ENCODE measurements at regions not wholly inside any gene's neighbourhood (a gene's known extent, or its start where the extent isn't known, plus 50 kb on each side); places are given as distances from the start of the nearest gene placed in this dataset.

- no peaks in the 10 kb centered on the region for H3K4me1 ChIP-seq (ENCODE audit: control insufficient read depth, insufficient read depth, low read length)
- no peak overlapping the region for H3K9ac ChIP-seq (ENCODE audit: low read length)
- 0 out of 2 replicates have a peak, but pooled peaks cover 3% of the 10 kb centered on the region for H3K9me3 ChIP-seq (ENCODE audit: control insufficient read depth, insufficient read depth, low read depth, low read length)
- H3K4me3 ChIP-seq (ENCODE audit: low read depth, low read length): no peak overlapping the region
- H3K27me3 ChIP-seq (ENCODE audit: control insufficient read depth, insufficient read depth, low read length): no peaks in the 10 kb centered on the region
- no peaks in the 10 kb centered on the region for H3K36me3 ChIP-seq (ENCODE audit: control insufficient read depth, insufficient read depth, low read length)
- H3K27ac ChIP-seq (ENCODE audit: low read depth, low read length): no peak overlapping the region
These were observed 1478.6 kb upstream of the ACVR2A start for GRCh38 chr2:146366276-146366675.

DNA sequence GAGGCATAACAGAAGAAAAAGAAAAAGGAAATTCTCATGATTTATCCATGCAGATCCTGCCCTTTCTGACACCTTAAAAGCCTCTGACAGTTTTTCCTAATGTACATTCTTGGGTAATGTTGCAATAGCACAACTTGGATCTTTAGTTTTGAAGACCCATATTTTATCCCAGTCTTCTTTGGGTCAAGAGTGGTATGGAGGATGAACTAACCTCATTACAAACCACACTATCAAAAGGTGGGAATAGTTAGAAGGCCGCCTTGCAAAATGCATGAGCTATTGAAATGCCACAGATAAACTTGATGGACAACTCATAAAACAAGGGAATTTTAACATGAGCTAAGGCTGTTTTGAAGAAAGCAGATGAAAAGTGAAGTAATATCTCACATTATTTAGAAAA is 1479.8 kb upstream of the ACVR2A start:
- no peaks in the 10 kb centered on the region for H3K36me3 ChIP-seq (ENCODE audit: control insufficient read depth, insufficient read depth, low read length)
- H3K27ac ChIP-seq (ENCODE audit: low read depth, low read length): no peak overlapping the region
- no peaks in the 10 kb centered on the region for H3K27me3 ChIP-seq (ENCODE audit: control insufficient read depth, insufficient read depth, low read length)
- no peak overlapping the region for H3K4me3 ChIP-seq (ENCODE audit: low read depth, low read length)
- H3K9me3 ChIP-seq (ENCODE audit: control insufficient read depth, insufficient read depth, low read depth, low read length): 0 out of 2 replicates have a peak, but pooled peaks cover 3% of the 10 kb centered on the region
- H3K4me1 ChIP-seq (ENCODE audit: control insufficient read depth, insufficient read depth, low read length): no peaks in the 10 kb centered on the region
- H3K9ac ChIP-seq (ENCODE audit: low read length): no peak overlapping the region

GRCh38 chr2:146363731-146364130 is 1481.1 kb upstream of the ACVR2A start:
- Histone ChIP-seq H3K4me3 (ENCODE audit: low read depth, low read length) (no peak overlapping the region), H3K9me3 (ENCODE audit: control insufficient read depth, insufficient read depth, low read depth, low read length) (peaks cover 9% of the 10 kb centered on the region; the same call in 1 of the 2 replicates), H3K9ac (ENCODE audit: low read length) (no peak overlapping the region), H3K27ac (ENCODE audit: low read depth, low read length) (no peak overlapping the region), H3K4me1 (ENCODE audit: control insufficient read depth, insufficient read depth, low read length) (no peaks in the 10 kb centered on the region), H3K36me3 (ENCODE audit: control insufficient read depth, insufficient read depth, low read length) (no peaks in the 10 kb centered on the region), H3K27me3 (ENCODE audit: control insufficient read depth, insufficient read depth, low read length) (no peaks in the 10 kb centered on the region)

GRCh38 chr2:146351689-146352088 is 1493.1 kb upstream of the ACVR2A start:
- H3K4me1 ChIP-seq (ENCODE audit: control insufficient read depth, insufficient read depth, low read length): no peaks in the 10 kb centered on the region
- H3K9ac ChIP-seq (ENCODE audit: low read length): no peak overlapping the region
- H3K27me3 ChIP-seq (ENCODE audit: control insufficient read depth, insufficient read depth, low read length): no peaks in the 10 kb centered on the region
- no peak overlapping the region for H3K4me3 ChIP-seq (ENCODE audit: low read depth, low read length)
- no peak overlapping the region for H3K27ac ChIP-seq (ENCODE audit: low read depth, low read length)
- no peaks in the 10 kb centered on the region for H3K9me3 ChIP-seq (ENCODE audit: control insufficient read depth, insufficient read depth, low read depth, low read length)
- H3K36me3 ChIP-seq (ENCODE audit: control insufficient read depth, insufficient read depth, low read length): no peaks in the 10 kb centered on the region

- Histone ChIP-seq H3K4me1 (ENCODE audit: control insufficient read depth, insufficient read depth, low read length) (no peaks in the 10 kb centered on the region), H3K9me3 (ENCODE audit: control insufficient read depth, insufficient read depth, low read depth, low read length) (no peaks in the 10 kb centered on the region), H3K27ac (ENCODE audit: low read depth, low read length) (no peak overlapping the region), H3K36me3 (ENCODE audit: control insufficient read depth, insufficient read depth, low read length) (no peaks in the 10 kb centered on the region), H3K27me3 (ENCODE audit: control insufficient read depth, insufficient read depth, low read length) (no peaks in the 10 kb centered on the region), H3K4me3 (ENCODE audit: low read depth, low read length) (no peak overlapping the region), H3K9ac (ENCODE audit: low read length) (no peak overlapping the region)
These were observed 1495.5 kb upstream of the ACVR2A start for GRCh38 chr2:146349334-146349733.

- Histone ChIP-seq H3K27me3 (ENCODE audit: control insufficient read depth, insufficient read depth, low read length) (no peaks in the 10 kb centered on the region), H3K4me1 (ENCODE audit: control insufficient read depth, insufficient read depth, low read length) (no peaks in the 10 kb centered on the region), H3K36me3 (ENCODE audit: control insufficient read depth, insufficient read depth, low read length) (no peaks in the 10 kb centered on the region), H3K4me3 (ENCODE audit: low read depth, low read length) (no peak overlapping the region), H3K9ac (ENCODE audit: low read length) (no peak overlapping the region), H3K9me3 (ENCODE audit: control insufficient read depth, insufficient read depth, low read depth, low read length) (no peaks in the 10 kb centered on the region), H3K27ac (ENCODE audit: low read depth, low read length) (no peak overlapping the region)
These were observed 1519.9 kb upstream of the ACVR2A start for GRCh38 chr2:146324951-146325350.

DNA sequence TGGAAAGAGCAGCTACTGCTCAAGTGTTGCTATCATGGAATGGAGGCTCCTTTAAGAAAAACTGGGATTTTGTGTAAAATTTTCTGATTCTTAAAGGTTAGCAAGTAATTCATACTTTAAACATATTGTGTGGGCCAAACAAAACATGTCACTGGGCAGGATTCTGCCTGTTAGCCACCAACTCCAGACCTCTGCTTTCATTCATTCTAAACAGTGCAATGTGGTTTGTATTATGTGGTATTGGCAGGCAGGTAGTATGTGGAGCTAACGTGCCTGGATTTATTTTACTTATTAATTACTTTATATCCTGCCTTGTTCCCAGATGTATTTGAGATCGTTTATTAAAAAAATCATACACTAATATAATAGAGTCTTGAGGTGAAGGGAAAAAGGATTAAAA is 1521.3 kb upstream of the ACVR2A start:
- H3K27me3 ChIP-seq (ENCODE audit: control insufficient read depth, insufficient read depth, low read length): no peaks in the 10 kb centered on the region
- no peak overlapping the region for H3K27ac ChIP-seq (ENCODE audit: low read depth, low read length)
- H3K4me3 ChIP-seq (ENCODE audit: low read depth, low read length): no peak overlapping the region
- no peaks in the 10 kb centered on the region for H3K9me3 ChIP-seq (ENCODE audit: control insufficient read depth, insufficient read depth, low read depth, low read length)
- H3K4me1 ChIP-seq (ENCODE audit: control insufficient read depth, insufficient read depth, low read length): no peaks in the 10 kb centered on the region
- no peak overlapping the region for H3K9ac ChIP-seq (ENCODE audit: low read length)
- H3K36me3 ChIP-seq (ENCODE audit: control insufficient read depth, insufficient read depth, low read length): no peaks in the 10 kb centered on the region

DNA sequence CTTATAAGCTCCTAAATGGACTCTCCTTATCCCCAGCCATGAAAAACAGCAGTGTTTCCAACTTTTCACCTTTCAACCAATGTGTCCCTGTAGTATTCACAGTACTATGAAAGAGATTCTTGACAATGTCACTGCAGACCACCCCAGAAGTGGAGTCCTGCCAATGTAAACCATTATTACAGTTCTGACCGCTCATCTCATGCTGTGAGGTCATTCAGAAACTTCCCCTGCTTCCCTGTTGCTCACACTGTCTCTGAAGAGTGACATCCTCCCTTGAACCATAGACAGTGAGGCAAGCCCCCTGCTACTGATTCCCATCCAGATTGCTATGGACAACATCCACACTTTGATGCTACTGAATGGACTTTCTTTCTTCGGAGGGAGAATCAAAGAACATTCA is 1523.7 kb upstream of the ACVR2A start:
- no peaks in the 10 kb centered on the region for H3K4me1 ChIP-seq (ENCODE audit: control insufficient read depth, insufficient read depth, low read length)
- no peak overlapping the region for H3K27ac ChIP-seq (ENCODE audit: low read depth, low read length)
- H3K4me3 ChIP-seq (ENCODE audit: low read depth, low read length): no peak overlapping the region
- no peaks in the 10 kb centered on the region for H3K36me3 ChIP-seq (ENCODE audit: control insufficient read depth, insufficient read depth, low read length)
- H3K9ac ChIP-seq (ENCODE audit: low read length): no peak overlapping the region
- no peaks in the 10 kb centered on the region for H3K9me3 ChIP-seq (ENCODE audit: control insufficient read depth, insufficient read depth, low read depth, low read length)
- no peaks in the 10 kb centered on the region for H3K27me3 ChIP-seq (ENCODE audit: control insufficient read depth, insufficient read depth, low read length)

GRCh38 chr2:146317959-146318358 is 1526.9 kb upstream of the ACVR2A start:
- Histone ChIP-seq H3K4me3 (ENCODE audit: low read depth, low read length) (no peak overlapping the region), H3K9me3 (ENCODE audit: control insufficient read depth, insufficient read depth, low read depth, low read length) (no peaks in the 10 kb centered on the region), H3K9ac (ENCODE audit: low read length) (no peak overlapping the region), H3K36me3 (ENCODE audit: control insufficient read depth, insufficient read depth, low read length) (no peaks in the 10 kb centered on the region), H3K27ac (ENCODE audit: low read depth, low read length) (no peak overlapping the region), H3K4me1 (ENCODE audit: control insufficient read depth, insufficient read depth, low read length) (no peaks in the 10 kb centered on the region), H3K27me3 (ENCODE audit: control insufficient read depth, insufficient read depth, low read length) (no peaks in the 10 kb centered on the region)

GRCh38 chr2:146312899-146313298 is 1531.9 kb upstream of the ACVR2A start:
- H3K27me3 ChIP-seq (ENCODE audit: control insufficient read depth, insufficient read depth, low read length): no peaks in the 10 kb centered on the region
- no peak overlapping the region for H3K9ac ChIP-seq (ENCODE audit: low read length)
- no peaks in the 10 kb centered on the region for H3K9me3 ChIP-seq (ENCODE audit: control insufficient read depth, insufficient read depth, low read depth, low read length)
- H3K4me1 ChIP-seq (ENCODE audit: control insufficient read depth, insufficient read depth, low read length): no peaks in the 10 kb centered on the region
- 0 out of 2 replicates have a peak overlapping the region, but pooled peaks have one; percentile 29 for H3K27ac ChIP-seq (ENCODE audit: low read depth, low read length)
- no peak overlapping the region for H3K4me3 ChIP-seq (ENCODE audit: low read depth, low read length)
- H3K36me3 ChIP-seq (ENCODE audit: control insufficient read depth, insufficient read depth, low read length): no peaks in the 10 kb centered on the region

DNA sequence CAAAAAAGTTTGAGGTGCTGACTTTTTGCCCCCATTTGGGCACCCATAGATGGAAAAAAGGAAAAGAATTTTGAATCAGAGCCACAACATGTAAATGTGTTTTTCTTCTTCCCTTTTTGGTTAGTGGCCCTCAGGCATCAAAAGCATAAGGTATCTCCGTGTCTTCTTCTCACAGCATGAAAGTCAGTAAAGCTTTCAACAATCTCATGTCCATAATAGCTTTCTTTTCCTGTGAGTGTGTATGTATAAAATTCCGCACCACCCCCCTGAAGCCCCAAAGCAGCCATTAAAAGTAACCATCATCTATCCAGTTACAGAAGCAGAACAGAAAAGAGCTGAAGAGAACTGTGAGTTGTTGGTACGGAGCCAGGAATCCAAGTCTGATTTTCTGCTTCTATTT is 1539.7 kb upstream of the ACVR2A start:
- H3K27ac ChIP-seq (ENCODE audit: low read depth, low read length): no peak overlapping the region
- no peaks in the 10 kb centered on the region for H3K36me3 ChIP-seq (ENCODE audit: control insufficient read depth, insufficient read depth, low read length)
- no peaks in the 10 kb centered on the region for H3K27me3 ChIP-seq (ENCODE audit: control insufficient read depth, insufficient read depth, low read length)
- H3K4me3 ChIP-seq (ENCODE audit: low read depth, low read length): no peak overlapping the region
- no peaks in the 10 kb centered on the region for H3K4me1 ChIP-seq (ENCODE audit: control insufficient read depth, insufficient read depth, low read length)
- no peak overlapping the region for H3K9ac ChIP-seq (ENCODE audit: low read length)
- no peaks in the 10 kb centered on the region; the same call in 1 of the 2 replicates for H3K9me3 ChIP-seq (ENCODE audit: control insufficient read depth, insufficient read depth, low read depth, low read length)

DNA sequence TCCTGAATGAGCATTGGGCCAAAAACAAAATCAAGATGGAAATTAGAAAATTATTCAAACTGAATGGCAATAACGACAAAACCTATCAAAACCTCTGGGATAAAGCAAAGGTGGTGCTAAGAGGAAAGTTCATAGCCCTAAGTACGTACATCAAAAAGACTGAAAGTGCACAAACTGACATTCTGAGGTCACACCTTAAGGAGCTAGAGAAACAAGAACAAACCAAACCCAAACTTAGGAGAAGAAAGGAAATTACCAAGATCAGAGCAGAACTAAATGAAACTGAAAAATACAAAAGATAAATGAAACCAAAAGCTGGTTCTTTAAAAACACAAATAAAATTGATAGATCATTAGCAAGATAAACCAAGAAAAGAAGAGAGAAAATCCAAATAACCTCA is 1543.5 kb upstream of the ACVR2A start:
- Histone ChIP-seq H3K9me3 (ENCODE audit: control insufficient read depth, insufficient read depth, low read depth, low read length) (peaks cover 4% of the 10 kb centered on the region; the same call in 1 of the 2 replicates), H3K36me3 (ENCODE audit: control insufficient read depth, insufficient read depth, low read length) (no peaks in the 10 kb centered on the region), H3K27ac (ENCODE audit: low read depth, low read length) (no peak overlapping the region), H3K4me3 (ENCODE audit: low read depth, low read length) (no peak overlapping the region), H3K27me3 (ENCODE audit: control insufficient read depth, insufficient read depth, low read length) (no peaks in the 10 kb centered on the region), H3K4me1 (ENCODE audit: control insufficient read depth, insufficient read depth, low read length) (no peaks in the 10 kb centered on the region), H3K9ac (ENCODE audit: low read length) (no peak overlapping the region)

Measured in HUES6 (cell line).